HG02642 (cell line): ENCODE measurements at regions not wholly inside any gene's neighbourhood (a gene's known extent, or its start where the extent isn't known, plus 50 kb on each side); places are given as distances from the start of the nearest gene placed in this dataset.

Source experiments
- ATAC-seq: cut with Tn5 transposase; IDR thresholded peaks from one replicate; pipeline ENCODE4 v1.9.1; 2021; ENCODE audit warnings: mild to moderate bottlenecking; ENCODE audit not compliant: unreplicated experiment, poor library complexity

GRCh38 chr18:67717800-67718199, 201.3 kb upstream of the DSEL start:
- no peak for ATAC-seq

GRCh38 chr18:67715567-67715966, 199.0 kb upstream of the DSEL start:
- no peak for ATAC-seq

GRCh38 chr18:67710639-67711038, 194.1 kb upstream of the DSEL start:
- ATAC-seq, result no peak

- no peak for ATAC-seq
Observed at GRCh38 chr18:67705748-67706147, 189.2 kb upstream of the DSEL start.

GRCh38 chr18:67695684-67696083, 179.2 kb upstream of the DSEL start:
- no peak for ATAC-seq

GRCh38 chr18:67694787-67695186, 178.3 kb upstream of the DSEL start:
- ATAC-seq, result no peak

- no peak for ATAC-seq
Observed at GRCh38 chr18:67692811-67693210, 176.3 kb upstream of the DSEL start.

- no peak for ATAC-seq
Observed at GRCh38 chr18:67682516-67682915, 166.0 kb upstream of the DSEL start.

GRCh38 chr18:67677489-67677888, 161.0 kb upstream of the DSEL start:
- no peak for ATAC-seq

- ATAC-seq, result no peak
Observed at GRCh38 chr18:67672716-67673115, 156.2 kb upstream of the DSEL start.

GRCh38 chr18:67672155-67672554, 155.6 kb upstream of the DSEL start:
- no peak for ATAC-seq

- ATAC-seq, result no peak
Observed at GRCh38 chr18:67670024-67670543, 153.6 kb upstream of the DSEL start.

GRCh38 chr18:67665266-67665665, 148.7 kb upstream of the DSEL start:
- ATAC-seq, result no peak

- ATAC-seq, result no peak
Observed at GRCh38 chr18:67662996-67663395, 146.5 kb upstream of the DSEL start.

- ATAC-seq, result no peak
Observed at GRCh38 chr18:67661555-67661954, 145.0 kb upstream of the DSEL start.

- no peak for ATAC-seq
Observed at GRCh38 chr18:67654101-67654500, 137.6 kb upstream of the DSEL start.

- ATAC-seq, result no peak
Observed at GRCh38 chr18:67652288-67652687, 135.8 kb upstream of the DSEL start.

- no peak for ATAC-seq
Observed at GRCh38 chr18:67651438-67651837, 134.9 kb upstream of the DSEL start.

GRCh38 chr18:67650686-67651385, 134.3 kb upstream of the DSEL start:
- ATAC-seq, result no peak

GRCh38 chr18:67646890-67647289, 130.4 kb upstream of the DSEL start:
- no peak for ATAC-seq

- ATAC-seq, result no peak
Observed at GRCh38 chr18:67644226-67644625, 127.7 kb upstream of the DSEL start.

- no peak for ATAC-seq
Observed at GRCh38 chr18:67639872-67640271, 123.4 kb upstream of the DSEL start.
